H1 (cell line): ENCODE measurements at regions not wholly inside any gene's neighbourhood (a gene's known extent, or its start where the extent isn't known, plus 50 kb on each side); places are given as distances from the start of the nearest gene placed in this dataset.

ENCODE experiments used
- CBX8 ChIP-seq: fragments of 300-800, 300-1000 bp; sonication (generic); IDR thresholded peaks from 2 replicates; pipeline ENCODE4 v1.7.1; 2016; ENCODE audit warnings: low read depth, low read length, borderline replicate concordance
- MAX ChIP-seq: IDR thresholded peaks from 2 replicates; pipeline ENCODE4 v1.6.1; 2012; ENCODE audit warnings: inconsistent platforms
- RNF2 ChIP-seq: fragments of 200-900, 300-1000 bp; sonication (generic); IDR thresholded peaks from 2 replicates; pipeline ENCODE4 v1.7.1; 2016; ENCODE audit warnings: borderline replicate concordance, low read depth, mild to moderate bottlenecking, antibody characterized with exemption, low read length; ENCODE audit not compliant: poor library complexity, severe bottlenecking; ENCODE audit errors: missing control alignments
- ZNF274 ChIP-seq: IDR thresholded peaks from 2 replicates; pipeline ENCODE4 v1.7.0; 2012; ENCODE audit warnings: low read length, borderline replicate concordance; ENCODE audit errors: extremely low read depth

- TF ChIP-seq ZNF274, result no peak
- TF ChIP-seq CBX8, result no peak
- TF ChIP-seq MAX, result no peak
- TF ChIP-seq RNF2, result no peak
Observed at GRCh38 chr4:27846951-27847350, 986.3 kb downstream of the STIM2 start (continued).
